HG02840 (cell line): ENCODE measurements at regions not wholly inside any gene's neighbourhood (a gene's known extent, or its start where the extent isn't known, plus 50 kb on each side); places are given as distances from the start of the nearest gene placed in this dataset.
"Not testable (repeated sequence)": the region's sequence is repeated elsewhere in the genome, so short reads cannot be mapped to it uniquely, and the experiment has no call there.

Experiments used
- ATAC-seq: cut with Tn5 transposase; IDR thresholded peaks from one replicate; pipeline ENCODE4 v1.9.1; 2021; ENCODE audit warnings: mild to moderate bottlenecking, moderate library complexity, moderate number of reproducible peaks; ENCODE audit not compliant: unreplicated experiment, low FRiP score

- no peak for ATAC-seq
These were observed 534.4 kb upstream of the TLE4 start for GRCh38 chr9:79037338-79037737.

- no peak for ATAC-seq
These were observed 531.1 kb upstream of the TLE4 start for GRCh38 chr9:79040671-79041070.

DNA sequence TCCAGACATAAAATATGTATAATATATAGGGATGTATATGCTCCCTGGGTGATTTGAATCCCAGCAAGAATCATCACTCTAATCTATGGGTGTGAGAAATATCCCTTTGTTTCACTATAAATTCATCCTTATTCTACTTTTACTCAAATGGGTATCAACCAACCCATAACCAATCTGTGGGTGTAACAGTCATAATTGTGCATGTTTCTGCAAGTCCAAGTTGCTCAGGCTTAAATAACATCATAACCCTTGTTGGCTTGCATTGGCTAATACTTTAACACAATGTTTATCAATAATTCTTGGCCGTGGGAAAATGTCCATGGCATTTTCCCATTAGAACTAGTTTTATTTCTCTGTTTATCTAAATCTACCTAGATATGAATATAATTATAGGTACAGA is 530.5 kb upstream of the TLE4 start:
- no peak for ATAC-seq

DNA sequence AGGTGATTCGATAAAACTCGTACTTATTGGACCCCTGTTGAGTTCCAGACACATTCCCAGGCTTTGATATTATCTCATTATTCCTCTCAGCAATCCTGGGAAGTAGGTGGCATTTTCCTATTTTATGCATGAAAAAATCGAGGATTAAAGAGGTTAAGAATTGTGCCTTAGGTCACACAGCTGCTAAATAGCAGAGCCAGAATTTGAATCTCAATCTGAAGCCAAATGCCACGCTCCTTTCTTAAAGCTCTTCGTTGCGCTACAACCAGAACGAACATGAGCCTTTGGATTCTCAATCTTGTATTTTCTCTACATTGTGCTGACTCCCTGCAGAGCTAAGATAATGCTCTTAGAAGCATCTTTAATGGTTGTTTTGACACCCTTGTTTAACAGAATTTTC is 527.8 kb upstream of the TLE4 start:
- ATAC-seq = no peak

GRCh38 chr9:79046401-79046800 is 525.4 kb upstream of the TLE4 start:
- ATAC-seq = no peak

GRCh38 chr9:79049371-79049770 is 522.4 kb upstream of the TLE4 start:
- no peak for ATAC-seq

- ATAC-seq = no peak
These were observed 518.2 kb upstream of the TLE4 start for GRCh38 chr9:79053598-79053997.

DNA sequence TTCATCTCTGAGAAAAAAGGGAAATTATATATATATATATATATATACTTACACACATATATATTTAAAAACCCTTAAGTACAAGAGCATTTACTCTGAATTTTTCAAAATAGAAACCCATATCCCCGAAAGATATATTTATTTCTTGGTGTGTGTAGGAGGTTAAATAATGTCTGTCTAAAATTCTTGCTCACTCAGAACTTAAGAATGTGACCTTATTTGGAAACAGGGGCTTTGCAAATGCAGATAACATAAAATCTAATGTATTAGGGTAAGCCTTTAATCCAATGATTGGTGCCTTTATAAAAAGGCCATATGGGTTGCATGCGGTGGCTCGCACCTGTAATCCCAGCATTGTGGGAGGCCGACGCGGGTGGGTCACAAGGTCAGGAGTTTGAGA is 517.3 kb upstream of the TLE4 start:
- ATAC-seq = no peak

GRCh38 chr9:79056041-79056440 is 515.7 kb upstream of the TLE4 start:
- ATAC-seq = no peak

- ATAC-seq = no peak
These were observed 514.2 kb upstream of the TLE4 start for GRCh38 chr9:79057576-79057975.

DNA sequence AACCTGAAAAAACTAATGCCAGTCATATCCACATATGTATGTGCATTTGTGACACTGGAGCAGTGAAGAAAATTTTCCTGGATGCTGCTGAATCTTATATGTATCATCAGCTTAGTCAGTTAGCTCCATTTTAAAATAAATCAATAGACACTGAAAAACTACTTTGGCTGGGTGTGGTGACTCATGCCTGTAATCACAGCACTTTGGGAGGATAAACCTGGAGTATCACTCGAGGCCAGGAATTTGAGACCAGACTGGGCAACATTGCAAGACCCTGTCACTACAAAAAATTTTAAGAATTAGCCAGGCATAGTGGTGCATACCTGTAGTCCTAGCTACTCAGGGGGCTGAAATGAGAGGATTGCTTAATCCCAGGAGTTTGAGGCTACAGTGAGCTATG is 511.0 kb upstream of the TLE4 start:
- no peak for ATAC-seq

DNA sequence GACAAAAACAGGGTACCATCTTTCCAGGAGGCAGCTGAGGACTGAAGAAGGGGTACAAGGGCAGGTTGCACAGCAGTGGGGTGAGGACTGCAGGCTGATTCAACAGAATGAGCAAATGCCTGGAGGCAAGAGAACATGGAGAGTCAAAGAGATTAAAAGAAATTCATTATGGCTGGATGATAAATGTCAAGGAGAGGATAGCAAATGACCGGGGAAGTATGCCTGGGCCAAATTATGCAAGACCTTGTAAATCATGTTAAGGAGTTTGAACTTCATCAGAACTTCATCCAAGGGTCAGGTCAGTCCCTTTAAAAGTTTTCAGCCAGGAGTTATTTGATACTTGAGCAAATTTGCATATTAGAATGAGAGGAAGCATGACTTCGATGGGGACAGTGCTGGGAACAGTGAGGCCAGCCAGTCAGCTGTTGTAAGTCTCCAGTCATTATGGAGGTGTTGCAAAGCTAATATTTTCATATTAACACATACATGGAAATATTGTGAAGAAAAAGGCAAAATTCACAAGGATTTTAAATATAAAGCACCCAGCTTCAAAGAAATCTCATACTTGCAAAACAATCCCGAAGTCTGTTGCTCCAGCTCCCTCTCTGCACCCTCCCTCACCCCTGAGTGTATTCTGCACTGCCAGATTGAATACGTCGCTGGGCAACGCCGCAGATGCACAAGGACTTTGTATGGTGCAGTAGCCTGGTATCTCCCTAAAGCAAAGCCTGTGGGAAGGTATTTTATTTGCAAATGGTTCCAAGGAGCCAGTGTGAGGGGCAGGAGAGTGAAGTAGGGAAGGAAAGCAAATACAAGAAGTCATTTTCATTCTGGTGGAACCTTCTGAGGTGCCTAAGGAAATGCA is 509.8 kb upstream of the TLE4 start:
- no peak for ATAC-seq

DNA sequence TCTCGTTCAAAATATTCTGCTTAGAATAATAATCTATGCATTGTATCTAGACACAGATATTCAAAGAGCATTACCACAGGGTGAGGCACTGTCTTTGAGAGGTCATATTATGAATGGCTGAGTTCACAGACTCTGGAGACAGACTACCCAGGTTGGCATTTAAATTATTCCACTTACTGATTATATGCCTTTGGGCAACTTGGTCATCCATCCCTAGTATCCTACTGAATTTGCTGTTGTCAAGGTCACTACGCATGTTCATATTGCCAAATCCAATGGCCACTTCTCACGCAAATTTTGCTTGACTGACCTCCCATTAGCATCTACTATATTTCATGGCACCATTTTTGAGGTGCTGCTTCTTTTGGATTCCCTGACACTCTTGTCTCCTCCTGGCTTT is 498.6 kb upstream of the TLE4 start:
- no peak for ATAC-seq

- ATAC-seq = no peak
These were observed 491.2 kb upstream of the TLE4 start for GRCh38 chr9:79080536-79080935.

DNA sequence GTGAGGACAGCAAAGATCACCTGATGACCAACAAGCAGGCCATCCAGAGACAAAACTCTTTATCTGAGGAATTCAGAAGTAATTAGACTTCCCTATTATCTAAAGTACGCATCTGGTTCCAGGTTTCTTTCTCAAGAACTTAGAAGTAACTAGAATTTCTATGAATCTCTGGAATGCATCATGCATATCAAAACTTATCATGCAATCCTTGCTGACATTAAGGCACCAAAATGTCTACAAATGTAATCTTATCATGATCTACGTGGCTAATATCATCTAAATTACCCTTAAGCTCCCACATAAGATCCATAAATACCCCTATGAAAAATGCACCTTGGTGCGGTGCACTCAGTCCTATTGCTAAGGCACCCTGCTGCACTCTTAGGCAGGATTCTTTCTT is 488.1 kb upstream of the TLE4 start:
- no peak for ATAC-seq

- ATAC-seq = no peak
These were observed 484.6 kb upstream of the TLE4 start for GRCh38 chr9:79087133-79087532.

- ATAC-seq = no peak
These were observed 482.7 kb upstream of the TLE4 start for GRCh38 chr9:79089054-79089560.

DNA sequence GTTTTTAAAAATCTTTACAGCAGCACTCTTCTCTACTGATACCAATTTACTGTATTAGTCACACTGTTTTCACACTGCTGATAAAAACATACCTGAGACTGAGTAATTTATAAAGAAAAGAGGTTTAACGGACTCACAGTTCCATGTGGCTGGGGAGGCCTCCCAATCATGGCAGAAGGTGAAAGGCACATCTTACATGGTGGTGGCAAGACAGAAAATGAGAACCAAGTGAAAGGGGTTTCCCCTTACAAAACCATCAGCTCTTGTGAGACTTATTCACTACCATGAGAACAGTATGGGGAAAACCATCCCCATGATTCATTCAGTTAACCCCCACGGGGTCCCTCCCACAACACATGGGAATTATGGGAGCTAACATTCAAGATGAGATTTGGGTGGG is 481.9 kb upstream of the TLE4 start:
- ATAC-seq = not testable (repeated sequence)

GRCh38 chr9:79103257-79103656 is 468.5 kb upstream of the TLE4 start:
- not testable (repeated sequence) for ATAC-seq

DNA sequence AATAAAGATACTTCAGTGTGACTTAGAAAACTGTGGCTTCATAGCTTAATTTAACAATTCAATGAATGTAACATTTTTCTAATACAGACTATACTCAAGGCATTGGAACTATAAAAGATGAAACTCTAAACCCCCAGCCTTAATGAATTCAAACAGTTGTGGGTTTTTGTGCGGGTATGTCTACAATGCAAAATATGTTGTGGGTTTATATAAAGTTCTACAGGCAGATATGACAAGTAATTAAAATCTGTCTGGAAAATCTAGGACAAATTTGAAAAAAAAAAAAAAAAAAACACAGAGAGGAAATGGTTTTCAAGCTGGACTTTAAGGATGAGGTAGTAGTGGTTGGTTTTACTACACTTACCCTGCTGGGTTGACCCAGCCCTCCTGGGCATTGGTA is 467.5 kb upstream of the TLE4 start:
- no peak for ATAC-seq

- ATAC-seq = no peak
These were observed 466.8 kb upstream of the TLE4 start for GRCh38 chr9:79104951-79105350.

GRCh38 chr9:79107911-79108676 is 463.7 kb upstream of the TLE4 start:
- no peak for ATAC-seq
